IMR-90 (cell line): ENCODE measurements at regions not wholly inside any gene's neighbourhood (a gene's known extent, or its start where the extent isn't known, plus 50 kb on each side); places are given as distances from the start of the nearest gene placed in this dataset.

Source experiments
- ATAC-seq: fragments of 200-7000 bp; cut with Tn5 transposase; 2 replicates; pipeline ENCODE4 v1.9.1; 2020; ENCODE audit warnings: low read depth, mild to moderate bottlenecking, moderate library complexity
- BruUV-seq: library from RNA; stranded (reverse); fragments of 400-500 nt; replicated peaks from 2 replicates; lab custom pipeline; 2021; lab: Mats Ljungman, UMichigan
- CTCF ChIA-PET: fragments of 300-600 bp; formaldehyde crosslinking; extraction: SDS; loops from one replicate; lab custom pipeline; 2021; ENCODE audit warnings: antibody characterized with exemption; lab: Yijun Ruan, JAX
- POLR2A ChIA-PET: fragments of 300-600 bp; sonication (Branson Sonifier 250); formaldehyde crosslinking; loops from one replicate; lab custom pipeline; 2022; ENCODE audit warnings: antibody characterized with exemption; ENCODE audit not compliant: unreplicated experiment; lab: Charles Lee
- DNase-seq: peaks from one replicate; pipeline ENCODE4 v3.0.0; 2013
- H2AFZ ChIP-seq: replicated peaks from 2 replicates; pipeline ENCODE3; 2013; ENCODE audit warnings: low read length, mild to moderate bottlenecking; ENCODE audit not compliant: poor library complexity
- H2AK5ac ChIP-seq: 2 replicates; pipeline ENCODE4 v1.6.1; 2013; ENCODE audit warnings: low read depth, low read length, inconsistent platforms
- H2AK9ac ChIP-seq: replicated peaks from 2 replicates; pipeline ENCODE3; 2013; ENCODE audit warnings: mild to moderate bottlenecking, low read depth, low read length, moderate library complexity; ENCODE audit not compliant: poor library complexity
- H2BK120ac ChIP-seq: 2 replicates; pipeline ENCODE4 v1.6.1; 2013; ENCODE audit warnings: low read depth, low read length, inconsistent platforms
- H2BK15ac ChIP-seq: 3 replicates; pipeline ENCODE4 v1.6.1; 2013; ENCODE audit warnings: low read depth, low read length, inconsistent platforms
- H2BK20ac ChIP-seq: 2 replicates; pipeline ENCODE4 v1.6.1; 2013; ENCODE audit warnings: low read depth, mild to moderate bottlenecking, inconsistent platforms, low read length, moderate library complexity
- H2BK5ac ChIP-seq: 2 replicates; pipeline ENCODE4 v1.6.1; 2013; ENCODE audit warnings: mild to moderate bottlenecking, low read depth, low read length, inconsistent platforms; ENCODE audit not compliant: poor library complexity, severe bottlenecking
- H3K14ac ChIP-seq: replicated peaks from 2 replicates; pipeline ENCODE4 v1.6.1; 2013; ENCODE audit warnings: low read depth, low read length, inconsistent platforms
- H3K18ac ChIP-seq: 2 replicates; pipeline ENCODE4 v1.6.1; 2013; ENCODE audit warnings: low read depth, low read length, control low read depth
- H3K23ac ChIP-seq: 2 replicates; pipeline ENCODE4 v1.6.1; 2013; ENCODE audit warnings: low read depth, low read length, inconsistent platforms
- H3K27ac ChIP-seq: 2 replicates; pipeline ENCODE4 v1.5.1; 2013; ENCODE audit warnings: mild to moderate bottlenecking, control low read depth, low read length; ENCODE audit not compliant: insufficient read depth
- H3K27me3 ChIP-seq: 2 replicates; pipeline ENCODE4 v1.6.1; 2013; ENCODE audit warnings: low read length; ENCODE audit not compliant: control insufficient read depth, insufficient read depth
- H3K36me3 ChIP-seq: 2 replicates; pipeline ENCODE4 v1.6.1; 2013; ENCODE audit warnings: low read length, mixed read lengths; ENCODE audit not compliant: control insufficient read depth, insufficient read depth
- H3K4ac ChIP-seq: 2 replicates; pipeline ENCODE4 v1.6.1; 2013; ENCODE audit warnings: low read depth, low read length, inconsistent platforms
- H3K4me1 ChIP-seq: 2 replicates; pipeline ENCODE4 v1.6.1; 2013; ENCODE audit warnings: low read length, mixed read lengths; ENCODE audit not compliant: control insufficient read depth, insufficient read depth
- H3K4me2 ChIP-seq: 2 replicates; pipeline ENCODE4 v1.6.1; 2013; ENCODE audit warnings: low read depth, mild to moderate bottlenecking, control low read depth, low read length, moderate library complexity
- H3K4me3 ChIP-seq: 2 replicates; pipeline ENCODE4 v1.5.1; 2013; ENCODE audit warnings: low read depth, mild to moderate bottlenecking, control low read depth, low read length, moderate library complexity; ENCODE audit not compliant: insufficient read depth
- H3K56ac ChIP-seq: 2 replicates; pipeline ENCODE4 v1.6.1; 2013; ENCODE audit warnings: low read length, inconsistent platforms; ENCODE audit not compliant: insufficient read depth; ENCODE audit errors: extremely low read depth
- H3K79me1 ChIP-seq, 2 experiments: 2 replicates each; pipeline ENCODE4 v1.6.1; 2013; ENCODE audit warnings: low read length in 2 of 2, inconsistent platforms in 1 of 2, low read depth in 1 of 2
- H3K9ac ChIP-seq: 2 replicates; pipeline ENCODE4 v1.6.1; 2013; ENCODE audit warnings: low read depth, low read length, control low read depth
- H3K9me1 ChIP-seq: 2 replicates; pipeline ENCODE4 v1.6.1; 2013; ENCODE audit warnings: low read length, inconsistent platforms; ENCODE audit not compliant: insufficient read depth
- H3K9me3 ChIP-seq: 2 replicates; pipeline ENCODE4 v1.6.1; 2013; ENCODE audit warnings: low read length; ENCODE audit not compliant: control insufficient read depth, insufficient read depth
- H4K20me1 ChIP-seq: 2 replicates; pipeline ENCODE4 v1.6.1; 2013; ENCODE audit warnings: low read length, inconsistent platforms; ENCODE audit not compliant: insufficient read depth
- H4K5ac ChIP-seq: 2 replicates; pipeline ENCODE4 v1.6.1; 2013; ENCODE audit warnings: mild to moderate bottlenecking, low read depth, low read length, control low read depth
- H4K8ac ChIP-seq, 2 experiments: 2 replicates each; pipeline ENCODE4 v1.6.1; 2013; ENCODE audit warnings: low read depth in 2 of 2, low read length in 2 of 2, control low read depth in 1 of 2, inconsistent platforms in 1 of 2
- H4K91ac ChIP-seq: 2 replicates; pipeline ENCODE4 v1.6.1; 2013; ENCODE audit warnings: low read depth, low read length, inconsistent platforms; ENCODE audit not compliant: insufficient read depth
- BHLHE40 ChIP-seq: fragments of 150-350 bp; IDR thresholded peaks from 2 replicates; pipeline ENCODE4 v1.6.1; 2016; ENCODE audit warnings: mild to moderate bottlenecking, low read depth, low read length
- CEBPB ChIP-seq: IDR thresholded peaks from 2 replicates; pipeline ENCODE4 v1.6.1; 2012; ENCODE audit warnings: low read depth, low read length, improper control_type of control experiment
- CTCF ChIP-seq: conservative IDR thresholded peaks from 2 replicates; pipeline ENCODE4 v1.5.1; 2012; ENCODE audit warnings: mild to moderate bottlenecking, low read depth, low read length, improper control_type of control experiment
- ELK1 ChIP-seq: fragments of 150-350 bp; IDR thresholded peaks from 2 replicates; pipeline ENCODE4 v1.6.1; 2016; ENCODE audit warnings: low read depth, mild to moderate bottlenecking, low read length, moderate library complexity, borderline replicate concordance
- FOS ChIP-seq: fragments of 150-350 bp; IDR thresholded peaks from 2 replicates; pipeline ENCODE4 v1.6.1; 2016; ENCODE audit warnings: low read depth, low read length
- MAZ ChIP-seq: IDR thresholded peaks from 2 replicates; pipeline ENCODE4 v1.6.1; 2012; ENCODE audit warnings: low read depth, mild to moderate bottlenecking, low read length, improper control_type of control experiment, moderate library complexity, borderline replicate concordance
- MXI1 ChIP-seq: IDR thresholded peaks from 2 replicates; pipeline ENCODE4 v1.6.1; 2012; ENCODE audit warnings: low read depth, mild to moderate bottlenecking, low read length, moderate library complexity, borderline replicate concordance
- NFE2L2 ChIP-seq: fragments of 150-350 bp; IDR thresholded peaks from 2 replicates; pipeline ENCODE4 v1.6.1; 2016; ENCODE audit warnings: low read depth, mild to moderate bottlenecking, low read length
- RAD21 ChIP-seq: IDR thresholded peaks from 2 replicates; pipeline ENCODE4 v1.6.1; 2012; ENCODE audit warnings: low read length, improper control_type of control experiment
- RCOR1 ChIP-seq: IDR thresholded peaks from 2 replicates; pipeline ENCODE4 v1.6.1; 2012; ENCODE audit warnings: mild to moderate bottlenecking, low read length, improper control_type of control experiment; ENCODE audit not compliant: insufficient replicate concordance
- WGBS, 2 experiments: methylation state at CpG; one replicate each; pipeline versions ENCODE4 v1.1.5 to v1.1.7; 2013; ENCODE audit warnings: missing lambda C conversion rate in 2 of 2; ENCODE audit not compliant: insufficient read length in 1 of 2; ENCODE audit errors: extremely low coverage in 2 of 2; 5-methylcytosine and 5-hydroxymethylcytosine counted together
- dilution Hi-C: fragments of 300-500 bp; cut with HindIII; formaldehyde crosslinking; loops from one replicate; pipeline ENCODE4 v1.14.3; 2018; ENCODE audit warnings: low sequenced_read_pairs; ENCODE audit not compliant: unreplicated experiment
- in situ Hi-C: fragments of 300-500 bp; cut with MboI; formaldehyde crosslinking; loops from 3 replicates; pipeline ENCODE4 v1.14.3; 2019; ENCODE audit warnings: low sequenced_read_pairs, inconsistent platforms, mixed read lengths
- intact Hi-C: fragments of 100-400 bp; cut with micrococcal nuclease; formaldehyde crosslinking; loops from 2 replicates; pipeline ENCODE4 v1.10.0; 2022

- Histone ChIP-seq H3K14ac (no peak overlapping the region), H3K27ac (no peak overlapping the region), H2BK15ac (no peak overlapping the region), H3K4me2 (no peak overlapping the region), H2AK9ac (no peak overlapping the region), H3K9me1 (no peaks in the 10 kb centered on the region), H2BK20ac (no peak overlapping the region), H3K79me1 (no peaks in the 10 kb centered on the region), H3K27me3 (peaks cover 10% of the 10 kb centered on the region), H3K9ac (no peak overlapping the region), H3K18ac (no peak overlapping the region), H4K5ac (no peak overlapping the region), H3K4me1 (no peaks in the 10 kb centered on the region), H4K8ac (no peak overlapping the region), H2BK5ac (no peak overlapping the region), H3K36me3 (no peaks in the 10 kb centered on the region), H2AK5ac (no peak overlapping the region), H3K4ac (no peak overlapping the region), H3K23ac (no peak overlapping the region), H3K56ac (no peak overlapping the region), H2AFZ (no peak overlapping the region), H4K91ac (no peak overlapping the region), H2BK120ac (no peak overlapping the region), H4K20me1 (no peaks in the 10 kb centered on the region; the same call in 1 of the 2 replicates), H3K9me3 (no peaks in the 10 kb centered on the region), H3K4me3 (no peak overlapping the region)
- TF ChIP-seq CEBPB (no peak), MAZ (no peak), MXI1 (no peak), RCOR1 (no peak), RAD21 (no peak), ELK1 (no peak), FOS (no peak), BHLHE40 (no peak), CTCF (no peak), NFE2L2 (no peak)
- DNase-seq (no peak), ATAC-seq (no peak)
- POLR2A ChIA-PET: no interaction called here
- dilution Hi-C loops: no loop called here
- in situ Hi-C loops: no loop called here
- intact Hi-C loops: no loop called here
- no CpG with 5 or more reads among the region's 4 CpGs for WGBS, 2 experiments
- no TSS peak for BruUV-seq
- CTCF ChIA-PET: no interaction called here
Observed at GRCh38 chr6:15845492-15845891, 182.7 kb upstream of the DTNBP1 start.
